Kidney (tissue), 13 donors: ENCODE measurements at regions not wholly inside any gene's neighbourhood (a gene's known extent, or its start where the extent isn't known, plus 50 kb on each side); places are given as distances from the start of the nearest gene placed in this dataset.
A peak's percentile ranks its signal among the peaks of the same experiment; 100 is the strongest.

ENCODE experiments used
- DNase-seq, 5 donors: peaks; one replicate each; pipeline ENCODE4 v3.0.0-alpha.2; 2013 to 2020
- FAIRE-seq: peaks from 2 replicates; lab custom pipeline; 2012; peaks lifted over from hg19 to GRCh38; lab: Jason Lieb, UNC
- H3K27ac ChIP-seq, 2 donors: one replicate each; pipeline ENCODE4 v1.7.0; 2013; ENCODE audit warnings: low read depth in 2 of 2, low read length in 2 of 2, inconsistent platforms in 1 of 2
- H3K27me3 ChIP-seq: one replicate; pipeline ENCODE4 v1.7.1; 2013; ENCODE audit warnings: low read length, inconsistent platforms; ENCODE audit not compliant: control insufficient read depth, insufficient read depth
- H3K36me3 ChIP-seq, 3 donors: one replicate each; pipeline versions ENCODE4 v1.7.0 to v1.7.1; 2013; ENCODE audit warnings: low read length in 3 of 3, control low read depth in 1 of 3, inconsistent platforms in 1 of 3; ENCODE audit not compliant: insufficient read depth in 3 of 3, control insufficient read depth in 2 of 3
- H3K4me1 ChIP-seq, 3 donors: one replicate each; pipeline versions ENCODE4 v1.7.0 to v1.7.1; 2013; ENCODE audit warnings: low read length in 3 of 3, inconsistent platforms in 1 of 3, low read depth in 1 of 3; ENCODE audit not compliant: control insufficient read depth in 2 of 3, insufficient read depth in 2 of 3
- H3K4me3 ChIP-seq, 3 donors: one replicate each; pipeline versions ENCODE4 v1.7.0 to v1.8.1; 2013; ENCODE audit warnings: low read length in 3 of 3, control low read depth in 1 of 3, inconsistent platforms in 1 of 3
- H3K9ac ChIP-seq, 3 donors: one replicate each; pipeline versions ENCODE4 v1.7.0 to v1.7.1; 2013; ENCODE audit warnings: low read length in 3 of 3, control low read depth in 1 of 3, inconsistent platforms in 1 of 3
- H3K9me3 ChIP-seq, 3 donors: one replicate each; pipeline versions ENCODE4 v1.7.0 to v1.7.1; 2013; ENCODE audit warnings: low read length in 3 of 3, control low read depth in 1 of 3, inconsistent platforms in 1 of 3; ENCODE audit not compliant: control insufficient read depth in 2 of 3, insufficient read depth in 1 of 3
- CTCF ChIP-seq: IDR thresholded peaks from 3 replicates; pipeline ENCODE4 v1.5.1; 2012; ENCODE audit warnings: mild to moderate bottlenecking, moderate library complexity, borderline replicate concordance; ENCODE audit not compliant: insufficient read depth; ENCODE audit errors: extremely low read depth
- intact Hi-C: fragments of 100-400 bp; cut with DNase I; formaldehyde crosslinking; loops from one replicate; pipeline ENCODE4 v1.11.1; 2022
- donor health status: control.
- donor health status: control.
- donor health status: control.
- donor health status: control.
- donor health status: control.
- donor health status: DM: yes; HTN: yes; CAD: no.
- donor health status: Normal renal cell carcinoma (clear cell type).

DNA sequence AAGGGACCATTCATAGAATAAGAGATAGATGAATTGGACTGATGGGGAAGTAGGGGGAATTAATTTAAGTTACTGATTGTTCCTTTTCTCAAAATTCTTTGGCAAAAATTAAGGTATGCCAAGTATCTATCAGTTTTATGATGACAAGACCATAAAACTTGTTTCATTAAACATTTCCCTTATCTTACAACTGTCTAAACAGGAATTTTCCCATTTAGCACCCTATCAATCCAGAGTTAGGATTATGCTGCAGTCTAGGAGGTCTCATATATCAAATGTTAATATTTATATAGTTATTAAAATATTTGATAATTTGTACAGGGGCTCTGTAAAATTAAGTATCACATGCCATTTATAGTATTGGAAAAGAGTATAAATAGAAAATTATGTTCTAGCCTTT lies 51.5 kb upstream of the ARID1B start:
- no peak for FAIRE-seq
- H3K27ac ChIP-seq, result no peak overlapping the region
- H3K9ac ChIP-seq, result no peak overlapping the region
- no peaks in the 10 kb centered on the region for H3K36me3 ChIP-seq
- intact Hi-C loops, result no loop called here
- TF ChIP-seq CTCF, result no peak
- no peaks in the 10 kb centered on the region for H3K27me3 ChIP-seq
- no peaks in the 10 kb centered on the region for H3K9me3 ChIP-seq
- DNase-seq, result peak in 1 of 5 donors; percentile 21
- H3K4me1 ChIP-seq, result peaks cover under 1 to 11% (median 4%) of the 10 kb centered on the region in 3 donors
- H3K4me3 ChIP-seq, result no peak overlapping the region

- H3K4me1 ChIP-seq, result peaks cover 5 to 17% (median 15%) of the 10 kb centered on the region in 3 donors
- peak overlapping the region in 2 of 3 donors; percentile 42 to 51 for H3K9ac ChIP-seq
- peak overlapping the region in 2 of 3 donors; percentile 11 to 45 for H3K4me3 ChIP-seq
- peak overlapping the region; percentile 94 to 100 for H3K27ac ChIP-seq
- TF ChIP-seq CTCF, result no peak
- H3K27me3 ChIP-seq, result no peaks in the 10 kb centered on the region
- no peaks in the 10 kb centered on the region for H3K9me3 ChIP-seq
- intact Hi-C loops, result no loop called here
- DNase-seq (peak in 4 of 5 donors; percentile 41 to 83 (median 68)), FAIRE-seq (no peak)
- no peaks in the 10 kb centered on the region for H3K36me3 ChIP-seq
These were observed 56.2 kb upstream of the ARID1B start for GRCh38 chr6:156720691-156721685.

DNA sequence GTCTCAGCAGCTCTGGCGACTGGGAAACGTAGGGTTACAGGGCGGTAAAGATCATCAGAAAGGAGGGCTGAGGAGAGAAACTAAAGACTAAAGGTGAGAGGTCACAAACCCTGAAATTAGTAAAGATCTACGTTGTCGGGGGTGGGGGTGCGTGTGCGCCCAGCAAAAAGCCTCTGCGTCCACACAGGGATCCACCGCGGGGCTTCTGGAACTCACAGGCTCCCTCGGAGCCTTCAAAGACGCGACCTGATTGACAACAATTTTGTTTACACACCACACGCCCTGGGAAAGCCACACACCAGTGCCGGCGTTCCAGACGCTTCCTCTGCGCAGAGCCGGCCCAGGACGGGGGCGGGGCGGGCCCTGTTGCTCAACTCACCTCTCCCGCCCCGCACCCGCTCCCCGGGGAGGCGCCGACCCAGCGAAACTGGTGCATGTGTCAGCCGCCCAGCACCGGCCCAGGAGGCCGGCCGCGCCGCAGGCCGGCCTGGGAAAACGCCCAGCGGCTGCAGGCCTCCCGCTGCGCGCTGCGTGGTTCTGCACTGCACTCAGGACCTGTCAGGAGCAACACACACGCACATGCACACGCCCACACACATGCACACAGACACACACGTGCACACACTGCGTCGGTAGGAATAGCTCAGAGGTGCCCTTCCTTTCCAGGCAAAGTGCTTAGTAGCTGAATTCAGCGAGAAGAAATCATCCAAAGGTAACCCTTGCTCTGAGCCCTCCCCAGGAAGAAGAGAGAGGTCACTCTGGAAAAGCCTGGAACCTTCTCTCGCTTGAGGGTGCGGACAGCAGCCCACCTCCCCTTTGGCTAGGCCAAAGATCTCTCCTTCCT lies 57.2 kb upstream of the ARID1B start:
- DNase-seq (peak; percentile 81 to 98 (median 87)), FAIRE-seq (no peak)
- Histone ChIP-seq H3K9ac (peak overlapping the region in 2 of 3 donors; percentile 63 to 98), H3K4me1 (peaks cover 5 to 17% (median 15%) of the 10 kb centered on the region in 3 donors), H3K36me3 (no peaks in the 10 kb centered on the region), H3K9me3 (no peaks in the 10 kb centered on the region), H3K27ac (peak overlapping the region; percentile 94 to 100), H3K27me3 (no peaks in the 10 kb centered on the region), H3K4me3 (peak overlapping the region; percentile 14 to 51 (median 51))
- intact Hi-C loops, result no loop called here
- no peak for TF ChIP-seq CTCF
